Esophagus squamous epithelium (tissue), 4 donors: ENCODE measurements at regions not wholly inside any gene's neighbourhood (a gene's known extent, or its start where the extent isn't known, plus 50 kb on each side); places are given as distances from the start of the nearest gene placed in this dataset.

Source experiments
- CTCF ChIP-seq, 6 experiments: fragments of 450-650 bp in 4 of 6; fragments of 200-600 bp in 2 of 6; sonication (generic) in 2 of 6; IDR thresholded peaks; one replicate each; pipeline ENCODE4 v1.5.1; 2016 to 2019; ENCODE audit warnings: antibody characterized with exemption in 6 of 6, mild to moderate bottlenecking in 4 of 6, moderate library complexity in 4 of 6
- POLR2A ChIP-seq, 4 donors: fragments of 450-650 bp; IDR thresholded peaks; one replicate each; pipeline ENCODE4 v1.6.1; 2017; ENCODE audit warnings: antibody characterized with exemption in 4 of 4, mild to moderate bottlenecking in 4 of 4, moderate library complexity in 3 of 4

GRCh38 chr7:94249631-94250030 is 145.1 kb upstream of the COL1A2 start:
- no peak for TF ChIP-seq CTCF (IDR thresholded peaks at IDR 0.05)
- no peak for TF ChIP-seq POLR2A (IDR thresholded peaks at IDR 0.05)
